Ishikawa (cell line): ENCODE measurements at regions not wholly inside any gene's neighbourhood (a gene's known extent, or its start where the extent isn't known, plus 50 kb on each side); places are given as distances from the start of the nearest gene placed in this dataset.

Source experiments
- CEBPB ChIP-seq: IDR thresholded peaks from 2 replicates; pipeline ENCODE4 v1.6.1; 2012
- CREB1 ChIP-seq: IDR thresholded peaks from 2 replicates; pipeline ENCODE4 v1.6.1; 2012; ENCODE audit warnings: low read depth
- EGR1 ChIP-seq: IDR thresholded peaks from 2 replicates; pipeline ENCODE4 v1.6.1; 2012
- EP300 ChIP-seq: IDR thresholded peaks from 2 replicates; pipeline ENCODE4 v1.6.1; 2012; ENCODE audit warnings: borderline replicate concordance
- FOXM1 ChIP-seq: IDR thresholded peaks from 2 replicates; pipeline ENCODE4 v1.6.1; 2012; ENCODE audit warnings: low read depth, borderline replicate concordance
- MAX ChIP-seq: IDR thresholded peaks from 2 replicates; pipeline ENCODE4 v1.6.1; 2012
- NFIC ChIP-seq: IDR thresholded peaks from 2 replicates; pipeline ENCODE4 v1.6.1; 2012
- RAD21 ChIP-seq: IDR thresholded peaks from 2 replicates; pipeline ENCODE4 v1.6.1; 2012; ENCODE audit warnings: low read depth
- REST ChIP-seq: IDR thresholded peaks from 2 replicates; pipeline ENCODE4 v1.6.1; 2012; ENCODE audit warnings: low read depth, mild to moderate bottlenecking
- TAF1 ChIP-seq: IDR thresholded peaks from 2 replicates; pipeline ENCODE4 v1.6.1; 2012; ENCODE audit warnings: low read depth, mild to moderate bottlenecking
- TCF12 ChIP-seq: IDR thresholded peaks from 2 replicates; pipeline ENCODE4 v1.6.1; 2012; ENCODE audit warnings: low read depth
- TEAD4 ChIP-seq: IDR thresholded peaks from 2 replicates; pipeline ENCODE4 v1.6.1; 2012
- USF1 ChIP-seq: IDR thresholded peaks from 2 replicates; pipeline ENCODE4 v1.6.1; 2012
- YY1 ChIP-seq: IDR thresholded peaks from 2 replicates; pipeline ENCODE4 v1.6.1; 2012; ENCODE audit warnings: low read depth
- ZBTB7A ChIP-seq: IDR thresholded peaks from 2 replicates; pipeline ENCODE4 v1.6.1; 2012; ENCODE audit warnings: low read depth

GRCh38 chr14:101467181-101467926, 93.9 kb upstream of the DIO3 start:
- no peak for TF ChIP-seq RAD21
- no peak for TF ChIP-seq NFIC
- no peak for TF ChIP-seq USF1
- no peak for TF ChIP-seq TCF12
- no peak for TF ChIP-seq CREB1
- no peak for TF ChIP-seq ZBTB7A
- no peak for TF ChIP-seq MAX
- TF ChIP-seq TAF1 = no peak
- TF ChIP-seq CEBPB = no peak

- TF ChIP-seq FOXM1 (no peak), RAD21 (no peak)
Observed at GRCh38 chr14:101469382-101470247, 91.7 kb upstream of the DIO3 start.

GRCh38 chr14:101470266-101470665, 91.0 kb upstream of the DIO3 start:
- TF ChIP-seq MAX (no peak), TEAD4 (no peak), FOXM1 (no peak), USF1 (no peak), EGR1 (no peak), YY1 (no peak), TAF1 (no peak), ZBTB7A (no peak), CEBPB (no peak), CREB1 (no peak), TCF12 (no peak), RAD21 (no peak), EP300 (no peak)

GRCh38 chr14:101471723-101472517, 89.4 kb upstream of the DIO3 start:
- TF ChIP-seq YY1 = no peak
- no peak for TF ChIP-seq MAX
- TF ChIP-seq CREB1 = no peak
- no peak for TF ChIP-seq TEAD4
- TF ChIP-seq EGR1 = no peak
- no peak for TF ChIP-seq FOXM1
- TF ChIP-seq RAD21 = no peak
- no peak for TF ChIP-seq REST
- TF ChIP-seq TCF12 = no peak
- TF ChIP-seq ZBTB7A = no peak
- TF ChIP-seq NFIC = no peak
- no peak for TF ChIP-seq CEBPB
- no peak for TF ChIP-seq USF1
- no peak for TF ChIP-seq EP300
- TF ChIP-seq TAF1 = no peak

- TF ChIP-seq FOXM1 (no peak), CREB1 (no peak), TCF12 (no peak), TAF1 (no peak), CEBPB (no peak)
Observed at GRCh38 chr14:101472518-101472849, 88.8 kb upstream of the DIO3 start.

GRCh38 chr14:101473045-101473729, 88.1 kb upstream of the DIO3 start:
- TF ChIP-seq FOXM1 (no peak), CEBPB (no peak), REST (no peak), NFIC (no peak), EGR1 (no peak), EP300 (no peak), TCF12 (no peak), TEAD4 (no peak), RAD21 (no peak), TAF1 (no peak), MAX (no peak), ZBTB7A (no peak), USF1 (no peak), CREB1 (no peak), YY1 (no peak)
